A673 (cell line): ENCODE measurements at regions not wholly inside any gene's neighbourhood (a gene's known extent, or its start where the extent isn't known, plus 50 kb on each side); places are given as distances from the start of the nearest gene placed in this dataset.

ENCODE experiments used
- BruUV-seq: library from RNA; stranded (reverse); fragments of 400-500 nt; replicated peaks from 2 replicates; lab custom pipeline; 2021; lab: Mats Ljungman, UMichigan
- CTCF ChIA-PET: fragments of 300-600 bp; sonication (Branson Sonifier 250); formaldehyde crosslinking; loops from one replicate; lab custom pipeline; 2022; ENCODE audit warnings: antibody characterized with exemption; lab: Charles Lee
- POLR2A ChIA-PET: fragments of 300-600 bp; sonication (Branson Sonifier 250); formaldehyde crosslinking; loops from one replicate; lab custom pipeline; 2022; ENCODE audit warnings: antibody characterized with exemption; ENCODE audit not compliant: low non-redundant PET; lab: Charles Lee
- DNase-seq: peaks from one replicate; pipeline ENCODE4 v3.0.0-alpha.2; 2015; ENCODE audit warnings: low spot score
- H3K27ac ChIP-seq: fragments of 200-600 bp; sonication (generic); 2 replicates; pipeline ENCODE4 v1.5.1; 2016; ENCODE audit warnings: mixed run types, low read depth, mild to moderate bottlenecking, mixed read lengths, antibody characterized with exemption, low read length; ENCODE audit not compliant: poor library complexity, severe bottlenecking
- H3K27me3 ChIP-seq: fragments of 200-600 bp; sonication (generic); replicated peaks from 2 replicates; pipeline ENCODE4 v1.6.1; 2017; ENCODE audit warnings: mixed run types, low read depth, mild to moderate bottlenecking, mixed read lengths, antibody characterized with exemption, low read length; ENCODE audit not compliant: insufficient read depth, poor library complexity
- H3K36me3 ChIP-seq: fragments of 200-600 bp; sonication (generic); 2 replicates; pipeline ENCODE4 v1.6.1; 2016; ENCODE audit warnings: mixed run types, mild to moderate bottlenecking, mixed read lengths, antibody characterized with exemption, low read length; ENCODE audit not compliant: insufficient read depth, poor library complexity, severe bottlenecking
- H3K4me1 ChIP-seq: fragments of 200-600 bp; sonication (generic); 2 replicates; pipeline ENCODE4 v1.6.1; 2017; ENCODE audit warnings: mixed run types, mild to moderate bottlenecking, mixed read lengths, antibody characterized with exemption, low read length; ENCODE audit not compliant: insufficient read depth, poor library complexity, severe bottlenecking
- H3K4me3 ChIP-seq: fragments of 200-600 bp; sonication (generic); 2 replicates; pipeline ENCODE4 v1.5.1; 2016; ENCODE audit warnings: low read depth, mixed run types, mild to moderate bottlenecking, mixed read lengths, low read length; ENCODE audit not compliant: poor library complexity, severe bottlenecking
- H3K9me3 ChIP-seq: fragments of 200-600 bp; sonication (generic); 2 replicates; pipeline ENCODE4 v1.6.1; 2016; ENCODE audit warnings: mixed run types, low read depth, mild to moderate bottlenecking, mixed read lengths, antibody characterized with exemption, low read length; ENCODE audit not compliant: poor library complexity, severe bottlenecking
- EZH2 ChIP-seq: fragments of 200-600 bp; sonication (generic); IDR thresholded peaks from 2 replicates; pipeline ENCODE4 v1.6.1; 2017; ENCODE audit warnings: borderline replicate concordance, low read depth, mild to moderate bottlenecking, mixed read lengths, antibody characterized with exemption, low read length; ENCODE audit not compliant: poor library complexity, severe bottlenecking
- intact Hi-C: fragments of 100-400 bp; cut with micrococcal nuclease; formaldehyde crosslinking; loops from one replicate; pipeline ENCODE4 v1.10.0; 2022; ENCODE audit not compliant: unreplicated experiment
- TF ChIP-seq, protein P1 (sequence below): fragments of 300-800, 200-600 bp; sonication (generic); conservative IDR thresholded peaks from 2 replicates; pipeline ENCODE4 v1.5.1; 2017; ENCODE audit warnings: low read depth, mild to moderate bottlenecking, antibody characterized with exemption, low read length, moderate library complexity, mixed read lengths

DNA sequence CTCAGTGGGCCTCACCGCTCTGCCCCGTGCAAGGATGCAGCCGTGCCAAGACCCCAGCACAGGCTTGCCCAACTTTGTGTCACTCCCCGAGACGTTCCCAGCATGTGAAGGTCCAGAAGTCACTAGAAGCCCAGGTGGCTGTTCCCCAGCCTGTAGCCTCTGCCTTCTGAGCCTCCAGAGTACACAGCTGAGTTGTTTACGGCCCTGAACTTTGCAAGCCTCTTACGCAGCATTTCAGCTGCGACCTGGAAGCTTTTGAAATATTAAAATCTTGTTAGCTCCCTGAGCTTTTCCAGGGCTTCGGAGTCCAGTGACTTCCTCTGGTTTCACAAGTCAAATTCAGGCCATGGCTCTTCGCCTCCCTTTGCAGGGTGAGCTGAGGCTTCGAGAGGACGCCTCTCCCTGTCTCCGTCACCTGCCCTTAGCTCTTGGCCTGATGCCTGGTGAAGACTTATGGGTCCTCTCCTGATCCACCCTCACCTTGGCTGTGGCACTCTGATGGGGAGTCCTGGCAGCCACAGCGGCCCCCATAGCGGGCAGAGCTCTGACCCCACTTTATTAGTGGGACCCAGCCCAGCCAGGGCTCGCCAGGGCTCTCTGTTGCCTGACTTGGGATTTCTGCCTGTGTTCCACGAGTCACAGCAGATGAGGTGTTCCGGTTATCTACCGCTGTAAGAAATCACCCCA is 76.5 kb upstream of the HPCAL1 start:
- DNase-seq = no peak
- intact Hi-C loops = no loop called here
- ChIA-PET CTCF (no interaction called here), POLR2A (no interaction called here)
- Histone ChIP-seq H3K9me3 (no peaks in the 10 kb centered on the region), H3K27ac (no peak overlapping the region), H3K27me3 (no peaks in the 10 kb centered on the region), H3K4me3 (no peak overlapping the region), H3K4me1 (no peaks in the 10 kb centered on the region), H3K36me3 (no peaks in the 10 kb centered on the region)
- no TSS peak for BruUV-seq
- TF ChIP-seq, protein P1, sequence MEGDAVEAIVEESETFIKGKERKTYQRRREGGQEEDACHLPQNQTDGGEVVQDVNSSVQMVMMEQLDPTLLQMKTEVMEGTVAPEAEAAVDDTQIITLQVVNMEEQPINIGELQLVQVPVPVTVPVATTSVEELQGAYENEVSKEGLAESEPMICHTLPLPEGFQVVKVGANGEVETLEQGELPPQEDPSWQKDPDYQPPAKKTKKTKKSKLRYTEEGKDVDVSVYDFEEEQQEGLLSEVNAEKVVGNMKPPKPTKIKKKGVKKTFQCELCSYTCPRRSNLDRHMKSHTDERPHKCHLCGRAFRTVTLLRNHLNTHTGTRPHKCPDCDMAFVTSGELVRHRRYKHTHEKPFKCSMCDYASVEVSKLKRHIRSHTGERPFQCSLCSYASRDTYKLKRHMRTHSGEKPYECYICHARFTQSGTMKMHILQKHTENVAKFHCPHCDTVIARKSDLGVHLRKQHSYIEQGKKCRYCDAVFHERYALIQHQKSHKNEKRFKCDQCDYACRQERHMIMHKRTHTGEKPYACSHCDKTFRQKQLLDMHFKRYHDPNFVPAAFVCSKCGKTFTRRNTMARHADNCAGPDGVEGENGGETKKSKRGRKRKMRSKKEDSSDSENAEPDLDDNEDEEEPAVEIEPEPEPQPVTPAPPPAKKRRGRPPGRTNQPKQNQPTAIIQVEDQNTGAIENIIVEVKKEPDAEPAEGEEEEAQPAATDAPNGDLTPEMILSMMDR = no peak
- no peak for TF ChIP-seq EZH2

DNA sequence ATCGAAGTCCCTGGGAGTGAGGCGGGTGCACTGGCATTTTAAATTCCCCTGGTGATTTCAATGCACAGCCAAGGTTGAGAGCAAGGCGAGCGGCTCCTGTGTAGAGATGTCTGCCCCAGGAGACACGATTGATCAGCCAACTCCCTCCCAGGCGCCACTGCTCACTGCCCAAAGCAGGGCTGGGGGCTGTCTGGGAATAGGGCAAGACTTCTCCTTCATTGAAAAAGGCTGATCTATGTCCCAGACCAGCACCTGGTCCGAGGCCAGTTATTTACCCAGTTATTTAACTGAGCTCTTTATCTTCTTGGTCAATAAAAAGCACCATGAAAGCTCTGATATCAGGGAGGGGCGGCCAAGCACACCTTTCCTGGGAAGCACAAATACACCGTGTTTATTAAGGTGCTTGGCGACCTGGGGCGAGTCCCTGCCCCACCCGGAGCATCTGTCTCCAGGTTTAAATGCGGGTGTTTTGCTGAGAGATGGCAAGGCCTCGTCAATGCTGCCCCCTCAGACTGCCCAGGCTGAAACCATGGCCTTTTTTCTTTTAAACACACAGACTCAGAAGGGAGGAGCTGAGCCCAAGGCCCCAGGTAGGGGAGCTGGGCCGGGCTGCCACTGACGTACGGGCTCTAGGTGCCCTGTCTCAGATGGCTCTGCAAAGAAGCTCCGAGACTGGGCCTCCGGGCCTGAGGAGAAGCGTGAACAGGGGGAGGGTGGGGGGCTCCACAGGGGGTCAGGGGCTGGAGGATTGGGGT is 73.9 kb upstream of the HPCAL1 start:
- no peak for TF ChIP-seq EZH2
- TF ChIP-seq, protein P1 = no peak
- BruUV-seq = no TSS peak
- no peaks in the 10 kb centered on the region for H3K4me1 ChIP-seq
- no peaks in the 10 kb centered on the region for H3K36me3 ChIP-seq
- CTCF ChIA-PET = interaction anchor here (0.6 kb wide), 1 partner anchor 11 kb away, joined by 3 read pairs; no protein-coding TSS in a partner anchor
- H3K9me3 ChIP-seq = no peaks in the 10 kb centered on the region
- no peak overlapping the region for H3K4me3 ChIP-seq
- no peak for DNase-seq
- POLR2A ChIA-PET = no interaction called here
- no peak overlapping the region for H3K27ac ChIP-seq
- intact Hi-C loops = no loop called here
- H3K27me3 ChIP-seq = no peaks in the 10 kb centered on the region

DNA sequence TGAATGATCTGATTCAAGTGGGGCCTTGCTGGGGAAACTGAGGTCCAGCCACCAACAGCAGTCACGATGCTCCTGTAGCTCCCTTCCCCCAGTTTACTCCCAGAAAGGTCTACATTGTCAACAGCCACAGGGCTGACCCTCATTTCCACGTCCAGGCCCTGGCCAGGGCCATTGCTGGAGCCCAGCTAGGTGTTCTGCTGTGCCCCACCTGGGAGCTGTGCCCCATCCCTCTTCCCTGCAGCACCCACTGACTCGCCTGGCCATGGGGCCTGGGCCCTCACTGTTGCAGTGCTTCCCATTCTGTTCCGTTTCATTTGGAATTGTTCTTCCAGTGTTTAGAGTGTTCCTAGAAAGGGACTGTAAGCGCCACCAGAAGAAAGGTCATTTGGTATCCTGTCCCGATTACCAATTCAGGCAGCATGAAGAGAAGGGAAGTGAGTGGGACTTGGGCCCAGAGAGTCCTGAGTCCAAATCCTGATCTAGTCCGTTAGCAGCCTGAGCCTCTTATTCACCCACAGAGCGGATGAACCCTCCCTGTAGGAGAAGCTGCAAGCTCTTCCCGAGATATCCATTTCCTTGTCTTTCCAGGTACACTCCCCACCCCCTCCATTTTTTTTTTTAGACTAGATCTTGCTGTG is 73.1 kb upstream of the HPCAL1 start:
- H3K27me3 ChIP-seq = no peaks in the 10 kb centered on the region
- no TSS peak for BruUV-seq
- ChIA-PET CTCF (no interaction called here), POLR2A (no interaction called here)
- H3K36me3 ChIP-seq = no peaks in the 10 kb centered on the region
- DNase-seq = no peak
- TF ChIP-seq EZH2 = no peak
- TF ChIP-seq, protein P1 = no peak
- H3K9me3 ChIP-seq = no peaks in the 10 kb centered on the region
- no peak overlapping the region for H3K27ac ChIP-seq
- H3K4me3 ChIP-seq = no peak overlapping the region
- H3K4me1 ChIP-seq = no peaks in the 10 kb centered on the region
- intact Hi-C loops = no loop called here
